H9 (cell line): ENCODE measurements at regions not wholly inside any gene's neighbourhood (a gene's known extent, or its start where the extent isn't known, plus 50 kb on each side); places are given as distances from the start of the nearest gene placed in this dataset.

Source experiments
- DNase-seq: peaks from one replicate; pipeline ENCODE4 v3.0.0-alpha.2; 2017
- H2AFZ ChIP-seq: one replicate; pipeline ENCODE4 v1.6.1; 2013; ENCODE audit warnings: mild to moderate bottlenecking, low read length, control low read depth, moderate library complexity
- H2AK5ac ChIP-seq: 2 replicates; pipeline ENCODE4 v1.6.1; 2013; ENCODE audit warnings: low read length, control low read depth, mixed read lengths; ENCODE audit not compliant: insufficient read length
- H2BK120ac ChIP-seq: one replicate; pipeline ENCODE4 v1.6.1; 2013; ENCODE audit warnings: low read depth, mild to moderate bottlenecking, low read length, control low read depth, inconsistent platforms; ENCODE audit not compliant: poor library complexity, severe bottlenecking
- H2BK12ac ChIP-seq: 2 replicates; pipeline ENCODE4 v1.6.1; 2013; ENCODE audit warnings: low read length, control low read depth, mixed read lengths, low read depth; ENCODE audit not compliant: insufficient read length
- H2BK15ac ChIP-seq: 2 replicates; pipeline ENCODE4 v1.6.1; 2013; ENCODE audit warnings: low read depth, low read length, control low read depth
- H2BK20ac ChIP-seq: one replicate; pipeline ENCODE4 v1.6.1; 2013; ENCODE audit warnings: low read depth, mild to moderate bottlenecking, low read length, control low read depth, inconsistent platforms; ENCODE audit not compliant: poor library complexity, severe bottlenecking
- H2BK5ac ChIP-seq: 2 replicates; pipeline ENCODE4 v1.6.1; 2013; ENCODE audit warnings: low read length, control low read depth, mixed read lengths; ENCODE audit not compliant: insufficient read length
- H3K14ac ChIP-seq: 2 replicates; pipeline ENCODE4 v1.6.1; 2013; ENCODE audit warnings: low read length, control low read depth; ENCODE audit not compliant: insufficient read depth
- H3K18ac ChIP-seq: 2 replicates; pipeline ENCODE4 v1.6.1; 2013; ENCODE audit warnings: low read depth, mild to moderate bottlenecking, mixed read lengths, low read length, control low read depth; ENCODE audit not compliant: insufficient read length
- H3K23ac ChIP-seq: 2 replicates; pipeline ENCODE4 v1.6.1; 2013; ENCODE audit warnings: low read length, control low read depth, mixed read lengths, low read depth; ENCODE audit not compliant: insufficient read length
- H3K23me2 ChIP-seq: 2 replicates; pipeline ENCODE4 v1.6.1; 2013; ENCODE audit warnings: low read depth, mild to moderate bottlenecking, mixed read lengths, low read length, control low read depth; ENCODE audit not compliant: insufficient read length, poor library complexity, severe bottlenecking
- H3K27ac ChIP-seq: 2 replicates; pipeline ENCODE4 v1.5.1; 2013; ENCODE audit warnings: low read length, control low read depth, mixed read lengths, low read depth; ENCODE audit not compliant: insufficient read length
- H3K27me3 ChIP-seq: 2 replicates; pipeline ENCODE4 v1.6.1; 2013; ENCODE audit warnings: low read length, control low read depth, inconsistent platforms; ENCODE audit not compliant: insufficient read depth
- H3K4ac ChIP-seq: 2 replicates; pipeline ENCODE4 v1.6.1; 2013; ENCODE audit warnings: low read depth, mild to moderate bottlenecking, control low read depth, inconsistent platforms, low read length, moderate library complexity
- H3K4me1 ChIP-seq: 2 replicates; pipeline ENCODE4 v1.6.1; 2013; ENCODE audit warnings: low read length, control low read depth, inconsistent platforms; ENCODE audit not compliant: insufficient read depth
- H3K4me2 ChIP-seq: 2 replicates; pipeline ENCODE4 v1.6.1; 2013; ENCODE audit warnings: low read length, control low read depth, mixed read lengths; ENCODE audit not compliant: insufficient read length, insufficient read depth
- H3K56ac ChIP-seq: 2 replicates; pipeline ENCODE4 v1.6.1; 2013; ENCODE audit warnings: low read depth, mild to moderate bottlenecking, mixed read lengths, low read length, control low read depth; ENCODE audit not compliant: insufficient read length
- H3K79me1 ChIP-seq: 2 replicates; pipeline ENCODE4 v1.6.1; 2013; ENCODE audit warnings: low read depth, mild to moderate bottlenecking, moderate library complexity, low read length, control low read depth, inconsistent platforms; ENCODE audit not compliant: insufficient read depth, poor library complexity, severe bottlenecking
- H3K79me2 ChIP-seq: 2 replicates; pipeline ENCODE4 v1.6.1; 2013; ENCODE audit warnings: low read length, control low read depth, inconsistent platforms; ENCODE audit not compliant: insufficient read depth
- H3K9ac ChIP-seq: 2 replicates; pipeline ENCODE4 v1.6.1; 2013; ENCODE audit warnings: low read length, control low read depth, mixed read lengths; ENCODE audit not compliant: insufficient read length; ENCODE audit errors: extremely low read depth
- H3K9me3 ChIP-seq: one replicate; pipeline ENCODE4 v1.6.1; 2013; ENCODE audit warnings: low read depth, low read length, inconsistent platforms; ENCODE audit not compliant: control insufficient read depth
- H3T11ph ChIP-seq: one replicate; pipeline ENCODE4 v1.6.1; 2013; ENCODE audit warnings: mild to moderate bottlenecking, low read length, control low read depth, inconsistent platforms
- H4K20me1 ChIP-seq: one replicate; pipeline ENCODE4 v1.6.1; 2013; ENCODE audit not compliant: control insufficient read depth, insufficient read length, insufficient read depth
- H4K5ac ChIP-seq: 2 replicates; pipeline ENCODE4 v1.6.1; 2013; ENCODE audit warnings: low read depth, mild to moderate bottlenecking, mixed read lengths, low read length, control low read depth; ENCODE audit not compliant: insufficient read length
- H4K8ac ChIP-seq: replicated peaks from 2 replicates; pipeline ENCODE4 v1.6.1; 2013; ENCODE audit warnings: low read length, control low read depth, mixed read lengths, low read depth; ENCODE audit not compliant: insufficient read length
- H4K91ac ChIP-seq: 2 replicates; pipeline ENCODE4 v1.6.1; 2013; ENCODE audit warnings: low read depth, mild to moderate bottlenecking, moderate library complexity, mixed read lengths, low read length, control low read depth; ENCODE audit not compliant: insufficient read length
- H3K27ac Mint-ChIP-seq, 3 experiments: 2 replicates in 2 of 3; 3 replicates in 1 of 3; pipeline ENCODE4 v1.8.0; 2020 to 2021; ENCODE audit warnings: mixed read lengths in 3 of 3, mild to moderate bottlenecking in 1 of 3, moderate library complexity in 1 of 3
- H3K27me3 Mint-ChIP-seq: 2 replicates; pipeline ENCODE4 v1.8.0; 2021; ENCODE audit warnings: low read depth, mild to moderate bottlenecking, moderate library complexity, mixed read lengths
- H3K36me3 Mint-ChIP-seq, 3 experiments: 2 replicates in 2 of 3; 3 replicates in 1 of 3; pipeline ENCODE4 v1.8.0; 2020 to 2021; ENCODE audit warnings: low read depth in 3 of 3, mixed read lengths in 3 of 3; ENCODE audit not compliant: insufficient read depth in 1 of 3
- H3K4me1 Mint-ChIP-seq, 2 experiments: 2 replicates each; pipeline ENCODE4 v1.8.0; 2020; ENCODE audit warnings: mixed read lengths in 2 of 2
- H3K4me3 Mint-ChIP-seq, 2 experiments: 2 replicates in 1 of 2; 3 replicates in 1 of 2; pipeline ENCODE4 v1.8.0; 2020 to 2021; ENCODE audit warnings: mild to moderate bottlenecking in 2 of 2, mixed read lengths in 2 of 2, moderate library complexity in 1 of 2
- H3K9me3 Mint-ChIP-seq, 2 experiments: 2 replicates in 1 of 2; 3 replicates in 1 of 2; pipeline ENCODE4 v1.8.0; 2020; ENCODE audit warnings: mild to moderate bottlenecking in 2 of 2, mixed read lengths in 2 of 2, moderate library complexity in 1 of 2
- WGBS: extraction: QIAGEN DNeasy Blood & Tissue Kit; methylation state at CpG from one replicate; pipeline ENCODE4 v1.1.7; 2013; ENCODE audit warnings: missing lambda C conversion rate, low lambda C conversion rate, mixed read lengths; ENCODE audit not compliant: insufficient read length; ENCODE audit errors: extremely low coverage; 5-methylcytosine and 5-hydroxymethylcytosine counted together
- TF ChIP-seq, protein P1 (sequence below): fragments of 200-600 bp; sonication (generic); conservative IDR thresholded peaks from 3 replicates; pipeline ENCODE4 v1.8.0; 2021; ENCODE audit warnings: antibody characterized with exemption, mild to moderate bottlenecking

DNA sequence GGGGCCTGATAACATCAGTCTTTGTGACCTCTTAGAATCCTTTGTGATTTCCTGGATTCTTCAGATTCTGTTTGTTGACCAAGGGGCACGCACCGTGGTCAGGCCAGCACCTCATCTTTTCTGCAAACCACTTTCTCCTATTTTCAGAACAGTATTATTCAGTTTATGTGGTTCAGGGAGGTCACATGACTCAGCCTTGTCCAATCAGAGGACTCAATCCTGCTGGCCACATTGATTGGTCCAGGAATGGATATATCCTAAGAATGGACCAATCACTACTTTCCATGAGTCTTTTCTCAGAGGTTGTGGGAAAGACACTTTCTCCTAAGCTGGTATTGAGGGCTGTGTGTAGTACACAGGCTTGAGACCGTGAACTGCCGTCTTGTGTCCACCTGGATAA lies 123.1 kb upstream of the EEF2KMT start:
- no peak overlapping the region for H3K18ac ChIP-seq
- no peak overlapping the region for H3K4me3 Mint-ChIP-seq
- H3K9me3 ChIP-seq = no peaks in the 10 kb centered on the region
- no peaks in the 10 kb centered on the region; the same call in 1 of the 2 replicates for H3K27me3 ChIP-seq
- H2BK12ac ChIP-seq = no peak overlapping the region
- H3K4me1 Mint-ChIP-seq = peaks cover 14 to 16% of the 10 kb centered on the region in 2 experiments
- WGBS = no CpG with 5 or more reads among the region's 4 CpGs
- TF ChIP-seq, protein P1, sequence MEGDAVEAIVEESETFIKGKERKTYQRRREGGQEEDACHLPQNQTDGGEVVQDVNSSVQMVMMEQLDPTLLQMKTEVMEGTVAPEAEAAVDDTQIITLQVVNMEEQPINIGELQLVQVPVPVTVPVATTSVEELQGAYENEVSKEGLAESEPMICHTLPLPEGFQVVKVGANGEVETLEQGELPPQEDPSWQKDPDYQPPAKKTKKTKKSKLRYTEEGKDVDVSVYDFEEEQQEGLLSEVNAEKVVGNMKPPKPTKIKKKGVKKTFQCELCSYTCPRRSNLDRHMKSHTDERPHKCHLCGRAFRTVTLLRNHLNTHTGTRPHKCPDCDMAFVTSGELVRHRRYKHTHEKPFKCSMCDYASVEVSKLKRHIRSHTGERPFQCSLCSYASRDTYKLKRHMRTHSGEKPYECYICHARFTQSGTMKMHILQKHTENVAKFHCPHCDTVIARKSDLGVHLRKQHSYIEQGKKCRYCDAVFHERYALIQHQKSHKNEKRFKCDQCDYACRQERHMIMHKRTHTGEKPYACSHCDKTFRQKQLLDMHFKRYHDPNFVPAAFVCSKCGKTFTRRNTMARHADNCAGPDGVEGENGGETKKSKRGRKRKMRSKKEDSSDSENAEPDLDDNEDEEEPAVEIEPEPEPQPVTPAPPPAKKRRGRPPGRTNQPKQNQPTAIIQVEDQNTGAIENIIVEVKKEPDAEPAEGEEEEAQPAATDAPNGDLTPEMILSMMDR = no peak
- H3K4me2 ChIP-seq = no peak overlapping the region
- H3K9ac ChIP-seq = no peak overlapping the region
- H3K27ac ChIP-seq = no peak overlapping the region
- peaks cover 58% of the 10 kb centered on the region for H3K27me3 Mint-ChIP-seq
- H2AFZ ChIP-seq = no peak overlapping the region
- no peak overlapping the region for H2BK5ac ChIP-seq
- no peak overlapping the region for H2BK15ac ChIP-seq
- H4K5ac ChIP-seq = no peak overlapping the region
- no peak overlapping the region for H2AK5ac ChIP-seq
- H3K4me1 ChIP-seq = peaks cover 5% of the 10 kb centered on the region; the same call in 1 of the 2 replicates
- H2BK20ac ChIP-seq = no peak overlapping the region
- no peak overlapping the region for H3K27ac Mint-ChIP-seq
- peaks cover 0 to 11% (median 4%) of the 10 kb centered on the region in 3 experiments; a peak in 4 of 7 replicates for H3K36me3 Mint-ChIP-seq
- H2BK120ac ChIP-seq = no peak overlapping the region
- peaks cover 0 to 7% of the 10 kb centered on the region in 2 experiments; a peak in 3 of 5 replicates for H3K9me3 Mint-ChIP-seq
- H3K79me2 ChIP-seq = 0 out of 2 replicates have a peak, but pooled peaks cover 2% of the 10 kb centered on the region
- no peaks in the 10 kb centered on the region for H3K23me2 ChIP-seq
- no peaks in the 10 kb centered on the region for H3K79me1 ChIP-seq
- no peak overlapping the region for H3T11ph ChIP-seq
- no peak overlapping the region for H3K4ac ChIP-seq
- DNase-seq = no peak
- H3K14ac ChIP-seq = no peak overlapping the region
- H4K8ac ChIP-seq = no peak overlapping the region
- no peak overlapping the region for H3K56ac ChIP-seq
- H4K91ac ChIP-seq = no peak overlapping the region
- H4K20me1 ChIP-seq = no peaks in the 10 kb centered on the region
- no peak overlapping the region for H3K23ac ChIP-seq
